HG03175 (cell line): ENCODE measurements at regions not wholly inside any gene's neighbourhood (a gene's known extent, or its start where the extent isn't known, plus 50 kb on each side); places are given as distances from the start of the nearest gene placed in this dataset.
"Not testable (repeated sequence)": the region's sequence is repeated elsewhere in the genome, so short reads cannot be mapped to it uniquely, and the experiment has no call there.

Experiments
- ATAC-seq: cut with Tn5 transposase; IDR thresholded peaks from one replicate; pipeline ENCODE4 v1.9.1; 2021; ENCODE audit warnings: mild to moderate bottlenecking, moderate library complexity; ENCODE audit not compliant: unreplicated experiment

- no peak for ATAC-seq
These were observed 259.2 kb downstream of the IRS1 start for GRCh38 chr2:226540204-226540994.

DNA sequence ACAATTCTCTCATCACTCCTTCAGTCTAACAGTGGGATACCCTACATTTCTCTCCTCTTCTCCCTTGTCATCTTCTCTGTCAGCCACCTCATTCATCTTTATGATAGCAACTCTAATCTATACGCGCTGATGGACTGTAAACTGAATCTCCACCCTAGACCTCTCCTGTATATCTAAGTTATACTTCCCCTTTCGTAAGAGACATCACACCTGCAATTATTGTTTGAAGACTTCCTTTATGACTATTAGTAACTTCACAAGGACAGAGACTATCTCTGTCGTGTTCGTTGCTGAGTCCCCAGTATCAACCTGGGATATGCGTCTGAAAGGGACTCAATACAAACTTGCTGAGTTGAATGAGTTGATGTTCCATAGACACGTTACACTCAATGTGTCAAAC lies 263.2 kb downstream of the IRS1 start:
- no peak for ATAC-seq

DNA sequence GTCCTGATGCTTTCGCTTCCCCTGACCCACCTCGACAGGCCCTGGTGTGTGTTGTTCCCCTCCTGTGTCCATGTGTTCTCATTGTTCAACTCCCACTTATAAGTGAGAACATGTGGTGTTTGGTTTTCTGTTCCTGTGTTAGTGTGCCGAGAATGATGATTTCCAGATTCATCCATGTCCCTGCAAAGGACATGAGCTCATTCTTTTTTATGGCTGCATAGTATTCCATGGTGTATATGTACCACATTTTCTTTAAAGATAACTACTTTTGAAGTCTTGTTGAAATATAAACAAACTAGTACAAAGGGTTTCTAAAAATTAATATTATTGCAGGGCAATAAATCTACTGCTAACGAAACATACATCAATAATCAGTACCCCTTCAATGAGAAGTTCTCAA lies 266.6 kb downstream of the IRS1 start:
- not testable (repeated sequence) for ATAC-seq

- no peak for ATAC-seq
These were observed 268.4 kb downstream of the IRS1 start for GRCh38 chr2:226531061-226531810.

DNA sequence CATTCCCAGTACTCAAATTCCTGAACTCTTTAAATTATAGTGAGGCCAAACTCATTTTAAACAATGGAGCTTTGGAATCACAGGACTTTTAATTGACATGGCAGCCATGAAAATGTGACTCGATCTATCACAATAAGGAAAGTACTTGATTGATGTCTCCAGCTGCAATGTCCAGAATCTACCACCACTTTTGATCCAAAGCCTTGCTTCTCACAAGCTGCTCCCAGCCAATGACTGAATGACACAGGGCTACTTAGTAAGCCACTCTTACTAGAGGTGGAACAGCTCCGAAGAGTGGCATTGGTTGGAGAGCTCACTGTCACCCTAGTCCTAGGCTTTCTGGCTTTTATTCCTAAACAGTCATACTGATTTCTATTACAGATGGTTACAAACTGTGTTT lies 270.1 kb downstream of the IRS1 start:
- ATAC-seq: no peak

DNA sequence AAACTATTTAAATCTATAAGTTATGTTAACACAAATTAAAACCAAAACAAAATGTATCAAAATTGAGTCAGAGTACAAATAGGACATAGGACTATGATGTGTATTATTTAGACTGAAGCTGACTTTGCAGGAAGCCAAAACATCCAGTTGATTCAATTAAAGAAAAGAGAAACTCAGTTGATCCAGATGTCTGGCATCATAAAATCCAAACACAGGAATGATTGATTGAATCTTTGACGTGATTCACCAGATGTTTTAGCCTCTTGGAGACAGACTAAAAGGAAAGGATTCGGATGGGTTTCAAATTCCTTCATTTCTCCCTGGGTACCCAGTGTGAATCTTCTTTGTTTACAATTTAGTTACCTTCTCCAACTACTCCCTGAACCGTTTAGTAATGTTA lies 272.9 kb downstream of the IRS1 start:
- ATAC-seq: no peak

DNA sequence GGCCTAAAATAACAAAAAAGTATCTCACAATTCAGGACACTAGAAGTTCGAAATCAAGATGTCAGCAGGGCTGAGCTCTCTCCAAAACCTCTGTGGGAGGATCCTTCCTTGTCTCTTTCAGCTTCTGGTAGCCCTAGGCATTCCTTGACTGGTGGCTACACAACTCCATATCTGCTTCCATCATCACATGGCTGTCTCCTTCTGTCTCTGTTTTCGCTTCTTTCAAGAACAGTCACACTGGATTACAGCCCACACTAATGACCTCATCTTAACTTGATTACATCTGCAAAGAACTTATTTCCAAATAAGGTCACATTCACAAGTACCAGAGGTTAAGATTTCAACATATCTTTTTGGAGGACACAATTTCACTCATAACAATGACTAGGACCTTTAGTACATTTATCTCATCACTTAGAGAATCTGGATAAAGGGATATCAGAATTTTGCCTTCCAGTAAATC lies 275.2 kb downstream of the IRS1 start:
- no peak for ATAC-seq

- ATAC-seq: no peak
These were observed 278.9 kb downstream of the IRS1 start for GRCh38 chr2:226520723-226521122.

DNA sequence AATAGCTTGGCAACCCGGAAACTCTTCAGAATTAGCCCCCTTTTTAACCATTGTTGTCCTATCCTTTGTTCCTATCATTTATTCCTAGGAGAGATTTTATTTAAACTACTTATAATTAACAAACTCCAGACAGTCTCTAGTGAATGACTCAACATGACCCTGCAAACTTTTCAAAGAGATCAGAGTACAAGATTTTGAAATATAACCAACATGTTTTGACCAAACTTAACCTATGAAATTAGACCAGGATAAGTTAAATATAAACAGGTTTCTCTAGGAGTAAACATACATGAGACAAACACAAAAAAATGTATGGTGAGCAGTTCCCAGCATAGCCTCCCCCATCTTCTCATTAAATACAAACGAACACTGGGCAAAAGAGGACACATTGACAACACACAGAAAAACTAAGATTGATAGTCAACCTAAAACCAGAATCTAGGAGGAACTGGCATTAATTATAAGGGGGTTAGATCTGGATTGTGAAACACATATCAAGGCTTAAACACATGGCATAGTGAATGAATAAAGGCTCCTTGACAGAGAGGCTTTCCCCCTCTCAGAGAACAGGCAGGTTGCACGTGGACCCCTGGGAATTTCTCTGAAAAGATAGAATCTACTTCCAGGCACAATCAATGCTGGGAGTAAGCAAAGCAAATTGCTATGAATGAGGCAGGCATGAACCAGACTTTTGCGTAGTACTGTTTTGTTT lies 284.1 kb downstream of the IRS1 start:
- no peak for ATAC-seq

DNA sequence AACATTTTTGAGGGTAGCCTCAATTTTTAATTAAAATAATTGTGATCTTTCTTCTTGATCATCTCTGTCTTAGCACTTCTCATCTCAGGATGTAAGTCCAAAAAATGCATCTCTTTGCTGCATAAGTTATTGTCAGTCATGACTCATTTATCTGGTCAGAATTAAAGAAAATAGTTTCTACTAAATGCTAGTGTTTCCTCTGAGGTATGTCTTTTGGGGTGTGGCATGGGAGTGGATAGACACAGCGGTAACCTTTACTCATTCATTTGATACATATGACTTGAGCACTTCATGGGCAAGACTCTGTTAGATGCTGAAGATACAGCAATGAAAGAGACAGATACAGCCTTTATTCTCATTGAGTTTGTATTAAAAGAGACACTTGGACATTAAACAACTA lies 284.7 kb downstream of the IRS1 start:
- no peak for ATAC-seq

- ATAC-seq: no peak
These were observed 288.3 kb downstream of the IRS1 start for GRCh38 chr2:226511311-226511710.

DNA sequence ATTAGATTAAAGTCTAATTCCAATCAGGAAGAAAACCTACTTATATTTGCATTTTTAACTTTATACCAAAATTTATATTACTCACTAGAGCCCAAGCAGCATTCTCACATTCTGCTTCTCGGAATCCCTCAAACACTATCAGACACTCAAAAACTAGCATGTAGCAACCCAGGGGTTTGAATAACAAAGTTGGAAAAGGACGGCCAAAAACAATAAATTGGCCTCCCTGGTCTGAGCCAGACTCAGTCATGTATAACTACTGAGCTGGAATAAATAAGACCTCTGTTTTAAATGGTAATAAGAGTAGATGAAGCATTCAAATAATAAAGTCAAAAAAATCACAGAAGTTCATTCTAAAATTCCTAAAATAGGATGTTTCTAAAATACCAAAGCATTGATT lies 290.9 kb downstream of the IRS1 start:
- no peak for ATAC-seq

DNA sequence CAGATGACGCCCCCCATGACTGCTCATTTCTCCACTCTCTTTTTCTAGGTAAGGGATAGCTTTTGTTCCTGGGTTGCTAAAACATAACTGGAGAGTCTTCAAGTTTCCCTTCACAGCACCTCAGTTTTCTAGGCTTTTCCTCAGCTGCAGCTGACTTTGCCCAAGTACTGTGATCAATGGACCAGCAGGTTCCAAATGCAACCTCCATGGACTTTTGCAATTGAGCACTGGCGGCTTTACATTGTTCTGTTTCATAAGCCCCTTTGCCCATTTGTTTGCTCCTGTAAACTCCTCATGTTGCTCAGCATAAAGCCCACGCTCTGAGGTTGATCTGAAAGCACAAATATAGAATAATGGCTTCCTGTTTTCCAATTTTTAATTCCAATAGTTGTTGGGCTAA lies 291.6 kb downstream of the IRS1 start:
- ATAC-seq: no peak

DNA sequence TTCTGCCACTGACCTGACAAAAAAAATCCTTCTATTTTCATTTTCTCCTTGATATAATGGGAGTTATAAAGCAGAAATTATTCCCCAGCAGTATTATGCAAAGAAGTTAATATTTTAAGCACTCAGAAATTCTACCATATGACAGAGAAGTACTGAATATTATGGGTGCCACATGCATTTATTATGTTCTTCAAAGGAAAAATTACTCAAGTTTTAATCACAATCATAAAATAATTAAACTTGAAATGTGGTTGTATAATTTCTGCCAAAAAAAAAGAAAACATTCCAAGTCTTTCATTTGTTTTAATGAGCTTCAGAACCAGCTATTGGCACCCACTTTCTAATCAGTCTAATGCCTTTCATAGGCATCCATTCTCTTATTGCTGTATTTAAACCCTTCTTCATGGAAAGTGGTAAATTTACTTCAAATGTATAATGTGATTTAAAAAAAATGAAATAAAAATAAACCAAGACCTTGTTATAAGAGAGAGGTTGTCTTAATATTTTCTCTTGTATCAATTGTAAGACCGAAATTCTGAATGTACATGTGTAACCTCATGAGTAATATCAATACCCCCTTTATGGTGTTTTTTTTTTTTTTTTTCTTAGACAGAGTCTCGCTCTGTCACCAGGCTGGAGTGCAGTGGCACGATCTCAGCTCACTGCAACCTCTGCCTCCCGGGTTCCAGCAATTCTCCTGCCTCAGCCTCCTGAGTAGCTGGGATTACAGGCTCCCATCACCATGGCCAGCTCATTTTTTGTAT lies 302.3 kb downstream of the IRS1 start:
- ATAC-seq: no peak

DNA sequence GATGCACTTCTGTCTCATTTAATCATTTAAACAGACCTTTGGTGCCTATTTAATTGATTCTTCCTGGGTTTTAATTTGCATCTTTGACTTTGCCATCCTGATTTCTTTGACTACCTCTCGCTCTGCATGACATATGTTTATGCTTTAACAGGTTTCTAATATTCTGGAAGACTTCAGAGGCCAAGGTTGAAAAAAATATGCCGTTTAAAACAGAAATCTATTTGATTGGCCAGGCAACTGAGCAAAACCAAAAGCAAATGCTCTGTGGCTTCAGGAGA lies 303.4 kb downstream of the IRS1 start:
- ATAC-seq: no peak

DNA sequence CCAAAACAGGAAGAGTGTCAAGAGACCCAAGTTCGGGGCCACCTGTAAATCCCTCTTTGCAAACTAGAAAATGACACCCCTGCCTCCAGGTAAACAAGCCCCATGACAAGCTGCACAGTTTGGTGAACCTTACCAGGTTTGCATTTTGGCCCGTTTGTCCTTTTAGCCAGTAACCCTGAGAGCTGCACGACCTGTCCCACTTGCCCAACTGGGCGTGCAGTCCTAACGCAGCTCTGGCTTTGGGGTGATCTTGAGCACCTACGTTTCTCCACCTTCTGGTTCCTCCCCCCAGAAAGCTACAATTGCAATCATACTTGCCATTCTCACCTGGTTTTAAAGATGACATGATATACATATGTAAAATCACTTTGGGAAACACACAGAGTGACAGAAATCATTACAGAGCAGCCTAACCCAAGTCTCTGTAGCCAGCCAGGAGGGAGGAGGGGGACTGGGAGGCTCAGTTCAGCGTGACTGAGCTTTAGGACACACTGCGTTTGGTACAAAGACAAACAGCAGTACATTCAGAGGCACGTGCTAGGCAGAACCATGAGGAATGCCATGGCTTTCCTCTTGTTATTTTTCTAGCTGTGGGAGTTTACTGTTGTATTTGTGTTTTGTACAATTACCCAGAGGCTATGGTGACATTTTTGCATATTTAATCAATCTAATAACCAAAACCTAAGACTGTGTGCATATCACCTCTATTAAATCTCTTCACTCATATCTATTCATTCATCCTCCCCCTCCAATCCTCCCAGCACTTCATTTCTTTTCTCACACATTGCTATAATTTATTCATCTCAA lies 304.0 kb downstream of the IRS1 start:
- ATAC-seq: no peak

DNA sequence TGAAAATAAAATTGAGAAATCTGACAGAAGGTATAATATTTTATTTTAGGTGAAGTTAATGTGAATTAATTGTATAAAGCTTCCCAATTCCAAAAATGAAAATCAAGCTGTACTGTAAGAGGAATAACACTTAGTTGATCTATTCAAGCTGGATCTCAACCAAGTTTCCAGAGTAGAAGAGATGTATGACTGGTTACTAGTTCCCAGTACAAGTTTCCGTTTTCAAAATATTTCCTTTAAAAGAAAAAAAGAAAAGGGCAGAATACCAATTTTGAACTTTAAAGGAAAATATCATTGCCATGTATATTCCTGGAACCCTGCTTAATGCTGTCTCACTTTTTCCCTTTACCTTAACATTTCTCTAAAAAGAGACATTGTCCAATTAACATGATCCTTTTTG lies 308.5 kb downstream of the IRS1 start:
- ATAC-seq: no peak

DNA sequence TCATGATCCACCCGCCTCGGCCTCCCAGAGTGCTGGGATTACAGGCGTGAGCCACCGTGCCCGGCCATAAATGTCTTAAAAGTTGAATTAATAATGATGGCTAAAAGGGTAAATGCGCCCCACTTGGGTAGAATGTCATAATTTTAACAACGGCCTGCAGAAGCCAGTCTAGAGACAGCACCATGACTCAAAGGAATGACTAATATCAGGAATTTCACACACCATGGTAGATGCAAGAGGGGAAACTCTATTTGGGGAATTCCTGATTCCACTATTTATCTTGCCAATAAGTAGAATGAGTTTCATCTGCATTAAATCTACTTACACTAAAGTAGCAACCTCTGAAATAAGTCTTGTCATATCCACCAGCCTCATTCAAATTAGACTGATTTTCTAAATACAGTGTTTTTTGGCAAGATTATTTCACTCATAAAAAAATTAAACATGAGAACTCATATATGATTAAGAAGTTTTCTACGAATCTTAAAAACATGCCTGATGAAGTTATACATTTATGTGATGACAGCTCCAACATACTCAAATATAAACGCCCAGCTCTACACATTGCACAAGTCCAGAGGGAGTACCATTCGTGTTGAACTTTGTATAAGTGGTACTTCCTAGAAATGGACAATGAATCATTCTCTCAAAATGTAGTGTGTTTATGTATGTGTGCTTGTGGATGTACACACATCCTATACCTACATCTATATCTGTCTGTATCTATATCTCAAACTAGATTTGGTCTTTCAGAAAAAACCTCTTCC lies 309.7 kb downstream of the IRS1 start:
- ATAC-seq: peak; percentile 52

DNA sequence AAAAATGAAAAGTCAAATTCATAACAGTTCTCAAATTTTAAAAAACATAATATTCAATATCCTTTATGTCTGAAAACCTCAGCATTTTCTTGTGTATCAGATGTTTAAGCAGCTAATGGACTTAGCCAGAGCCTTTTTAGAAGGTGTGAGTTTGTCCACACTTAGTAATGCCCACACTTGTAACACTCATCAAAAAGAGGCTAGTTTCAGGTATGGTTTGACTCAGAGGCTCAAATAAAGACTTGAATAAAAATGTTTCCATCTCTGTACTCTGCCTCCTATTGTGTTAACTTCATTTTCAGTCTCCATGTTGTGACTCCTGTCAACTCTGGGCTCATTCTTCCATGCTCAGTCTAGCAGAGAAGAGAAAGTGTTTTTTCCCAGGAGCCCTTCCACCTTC lies 311.6 kb downstream of the IRS1 start:
- ATAC-seq: peak; percentile 58

- ATAC-seq: no peak
These were observed 312.0 kb downstream of the IRS1 start for GRCh38 chr2:226487573-226487972.
